GM23248 (cell line): ENCODE measurements at regions not wholly inside any gene's neighbourhood (a gene's known extent, or its start where the extent isn't known, plus 50 kb on each side); places are given as distances from the start of the nearest gene placed in this dataset.

Source experiments
- EZH2 ChIP-seq: fragments of 200-600 bp; sonication (generic); IDR thresholded peaks from 2 replicates; pipeline ENCODE4 v1.6.1; 2018; ENCODE audit warnings: antibody characterized with exemption, mild to moderate bottlenecking; ENCODE audit not compliant: insufficient read depth, poor library complexity, severe bottlenecking
- EZH2phosphoT487 ChIP-seq: fragments of 200-600 bp; sonication (generic); IDR thresholded peaks from 2 replicates; pipeline ENCODE4 v1.6.1; 2018; ENCODE audit warnings: antibody characterized with exemption, moderate library complexity, mild to moderate bottlenecking, low read depth; ENCODE audit not compliant: insufficient read depth

DNA sequence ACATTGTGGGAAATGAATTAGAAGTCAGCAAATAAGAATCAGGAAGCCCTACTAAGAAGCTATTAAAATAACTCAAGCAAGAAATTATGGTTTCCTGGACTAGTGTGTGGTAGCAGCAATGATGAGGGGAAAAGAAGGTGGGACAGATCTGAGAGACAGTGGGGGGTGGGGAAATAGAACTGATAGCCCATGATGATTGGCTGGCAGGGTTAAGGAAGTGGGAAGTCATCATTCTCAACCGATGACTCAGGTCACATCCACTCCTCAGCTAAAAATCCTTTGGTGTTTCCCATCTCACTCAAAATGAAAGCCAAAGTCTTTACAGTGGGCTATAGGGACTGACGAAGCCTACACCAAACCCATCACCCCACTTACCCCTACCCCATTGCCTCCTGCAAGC is 153.9 kb upstream of the ARHGEF26 start:
- no peak for TF ChIP-seq EZH2phosphoT487
- no peak for TF ChIP-seq EZH2
